GM18907 (cell line): ENCODE measurements at regions not wholly inside any gene's neighbourhood (a gene's known extent, or its start where the extent isn't known, plus 50 kb on each side); places are given as distances from the start of the nearest gene placed in this dataset.
"Not testable (repeated sequence)": the region's sequence is repeated elsewhere in the genome, so short reads cannot be mapped to it uniquely, and the experiment has no call there.

Experiments
- ATAC-seq: cut with Tn5 transposase; IDR thresholded peaks from one replicate; pipeline ENCODE4 v1.9.1; 2021; ENCODE audit warnings: mild to moderate bottlenecking, moderate library complexity; ENCODE audit not compliant: unreplicated experiment

DNA sequence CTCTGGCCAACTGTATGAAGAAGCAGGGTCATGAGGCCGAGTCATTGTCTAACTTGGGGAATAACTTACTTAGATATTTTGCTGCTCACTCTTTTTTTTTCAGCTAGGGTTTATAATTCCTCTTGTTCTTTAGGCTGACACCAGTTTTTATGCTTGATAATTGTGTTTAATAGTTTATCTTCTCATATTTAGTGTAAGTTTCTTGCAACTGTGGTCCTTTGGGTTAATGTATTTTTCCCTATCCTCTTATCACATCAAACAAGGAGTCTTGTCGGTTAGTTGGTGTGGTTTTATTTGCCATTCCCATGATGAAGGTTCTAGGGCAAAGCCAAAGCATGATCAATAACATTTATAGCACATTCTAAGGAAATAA lies 204.6 kb downstream of the NUFIP1 start:
- no peak for ATAC-seq

DNA sequence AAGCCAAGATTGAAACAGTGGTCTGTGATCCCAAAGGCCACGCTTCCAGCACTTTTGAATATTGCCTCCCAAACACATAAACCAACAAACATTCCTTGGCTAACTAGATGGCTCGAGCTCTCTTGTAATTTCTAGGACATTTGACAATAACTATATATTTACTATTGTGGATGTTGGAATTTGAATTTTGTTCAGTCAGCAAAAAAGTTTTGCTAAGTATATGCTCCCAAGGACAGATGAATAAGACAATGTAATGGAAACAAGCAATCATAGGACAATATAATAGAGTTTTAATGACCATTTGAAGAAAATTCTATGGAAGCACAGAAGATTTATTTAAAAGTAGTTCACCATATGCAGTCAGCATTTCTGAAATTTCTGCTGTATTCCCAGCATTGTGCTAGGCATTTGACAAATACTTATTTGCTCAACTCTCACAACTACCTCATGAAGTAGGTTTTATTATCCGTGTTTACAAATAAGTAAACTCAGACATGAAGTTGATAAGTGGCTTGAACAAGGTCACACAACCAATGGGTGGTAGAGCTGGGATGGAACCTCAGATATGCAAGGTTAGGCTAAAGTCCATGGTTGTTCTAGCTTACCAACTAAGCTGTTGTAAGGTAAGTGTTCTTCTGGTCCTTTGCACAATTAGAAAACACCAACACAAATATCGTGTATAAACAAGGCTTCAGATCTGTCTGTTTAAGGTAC lies 205.1 kb downstream of the NUFIP1 start:
- ATAC-seq = no peak

DNA sequence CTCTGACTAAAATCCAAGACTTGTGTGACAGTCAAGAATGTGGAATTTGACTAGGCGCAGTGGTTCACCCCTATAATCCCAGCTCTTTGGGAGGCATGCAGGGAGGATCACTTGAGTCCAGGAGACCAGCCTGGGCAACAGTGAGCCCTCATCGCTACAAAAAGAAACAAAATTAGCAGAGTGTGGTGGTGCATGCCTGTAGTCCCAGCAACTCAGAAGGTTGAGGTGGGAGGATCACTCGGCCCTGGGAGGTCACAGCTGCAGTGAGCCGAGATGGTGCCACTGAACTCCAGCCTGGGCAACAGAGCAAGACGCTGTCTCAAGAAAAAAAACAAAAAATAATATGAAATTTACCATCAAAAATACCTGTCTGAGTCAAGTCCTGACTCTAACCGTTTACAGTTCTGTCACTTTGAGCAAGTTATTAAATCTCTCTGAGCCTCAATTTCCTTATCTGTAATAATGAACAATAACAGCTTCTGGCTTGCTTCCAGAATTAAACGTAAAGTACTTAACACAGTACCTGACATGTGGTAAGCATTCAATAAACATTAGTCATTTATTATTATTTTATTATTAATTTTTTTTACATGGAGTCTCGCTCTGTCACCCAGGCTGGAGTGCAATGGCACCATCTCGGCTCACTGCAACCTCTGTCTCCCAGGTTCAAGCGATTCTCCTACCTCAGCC lies 204.6 kb upstream of the TSC22D1 start:
- ATAC-seq = no peak

DNA sequence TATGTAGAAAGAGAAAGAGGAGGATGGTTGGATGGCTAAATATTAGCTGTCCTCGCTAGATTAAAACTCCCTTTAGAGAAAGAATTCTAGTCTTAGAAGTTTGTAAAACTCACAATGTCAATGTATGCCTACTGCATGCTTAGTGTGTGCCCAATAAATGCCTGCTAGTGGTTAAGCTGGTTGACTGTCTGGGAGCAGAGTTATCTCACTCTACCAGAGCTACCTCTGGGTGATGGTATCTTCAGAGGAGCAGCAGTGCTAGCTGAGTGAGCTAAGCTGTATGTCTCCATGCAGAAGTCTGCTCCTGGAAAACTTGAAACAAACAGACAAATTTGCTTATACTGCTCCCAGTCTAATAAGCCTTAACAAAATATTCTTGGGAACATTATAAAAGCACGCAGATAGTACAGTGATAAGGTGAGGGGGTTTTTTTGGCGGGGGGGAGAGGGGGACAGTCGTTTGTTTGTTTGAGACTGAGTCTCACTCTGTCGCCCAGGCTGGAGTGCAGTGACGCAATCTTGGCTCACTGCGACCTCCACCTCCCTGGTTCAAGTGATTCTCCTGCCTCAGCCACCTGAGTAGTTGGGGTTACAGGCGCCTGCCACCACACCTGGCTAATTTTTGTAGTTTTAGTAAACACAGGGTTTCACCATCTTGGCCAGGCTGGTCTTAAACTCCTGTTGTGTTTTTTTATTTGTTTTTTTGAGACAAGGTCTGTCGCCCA lies 202.8 kb upstream of the TSC22D1 start:
- ATAC-seq = no peak

DNA sequence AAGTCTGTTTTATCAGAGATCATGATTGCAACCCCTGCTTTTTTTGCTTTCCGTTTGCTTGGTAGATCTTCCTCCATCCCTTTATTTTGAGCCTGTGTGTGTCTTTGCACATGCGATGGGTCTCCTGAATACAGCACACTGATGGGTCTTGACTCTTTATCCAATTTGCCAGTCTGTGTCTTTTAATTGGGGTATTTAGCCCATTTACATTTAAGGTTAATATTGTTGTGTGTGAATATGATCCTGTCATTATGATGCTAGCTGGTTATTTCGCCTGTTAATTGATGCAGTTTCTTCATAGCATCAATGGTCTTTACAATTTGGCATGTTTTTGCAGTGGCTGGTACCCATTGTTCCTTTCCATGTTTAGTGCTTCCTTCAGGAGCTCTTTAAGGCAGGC lies 199.2 kb upstream of the TSC22D1 start:
- not testable (repeated sequence) for ATAC-seq

DNA sequence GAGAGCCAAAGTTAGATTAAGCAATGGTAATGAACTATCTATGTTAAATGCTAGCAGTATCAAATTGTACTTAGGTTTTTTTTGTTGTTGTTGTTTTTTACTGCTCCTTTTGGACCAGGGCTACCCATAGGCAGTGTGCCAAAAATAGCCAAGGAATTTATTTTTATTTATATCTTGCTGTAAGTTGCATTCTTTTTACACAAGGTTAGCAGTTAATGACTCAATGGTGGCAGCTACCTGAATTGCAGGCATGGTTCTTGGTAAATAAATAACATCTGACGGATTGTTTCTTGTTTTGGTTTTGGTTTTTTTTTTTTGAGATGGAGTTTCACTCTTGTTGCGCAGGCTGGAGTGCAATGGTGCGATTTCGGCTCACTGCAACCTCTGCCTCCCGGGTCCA lies 194.8 kb upstream of the TSC22D1 start:
- no peak for ATAC-seq

DNA sequence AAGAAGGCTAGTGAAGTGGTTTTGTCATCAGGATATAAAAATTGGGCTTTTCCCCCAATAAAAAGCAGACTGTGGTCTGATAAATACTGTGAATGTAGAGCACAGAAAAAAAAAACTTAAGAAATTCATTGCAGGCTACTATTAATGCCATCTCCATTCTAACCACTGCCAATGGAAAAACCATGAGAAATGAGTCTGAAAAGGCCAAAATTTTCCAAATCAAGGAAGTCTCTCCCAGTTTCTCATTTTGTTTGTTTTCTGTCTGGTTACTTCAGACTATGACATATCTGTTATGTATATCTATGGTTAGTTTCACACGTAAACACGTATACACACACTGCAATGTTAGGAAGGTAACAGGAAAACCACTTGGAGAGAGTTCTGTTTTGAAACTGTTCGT lies 193.6 kb upstream of the TSC22D1 start:
- ATAC-seq = no peak

DNA sequence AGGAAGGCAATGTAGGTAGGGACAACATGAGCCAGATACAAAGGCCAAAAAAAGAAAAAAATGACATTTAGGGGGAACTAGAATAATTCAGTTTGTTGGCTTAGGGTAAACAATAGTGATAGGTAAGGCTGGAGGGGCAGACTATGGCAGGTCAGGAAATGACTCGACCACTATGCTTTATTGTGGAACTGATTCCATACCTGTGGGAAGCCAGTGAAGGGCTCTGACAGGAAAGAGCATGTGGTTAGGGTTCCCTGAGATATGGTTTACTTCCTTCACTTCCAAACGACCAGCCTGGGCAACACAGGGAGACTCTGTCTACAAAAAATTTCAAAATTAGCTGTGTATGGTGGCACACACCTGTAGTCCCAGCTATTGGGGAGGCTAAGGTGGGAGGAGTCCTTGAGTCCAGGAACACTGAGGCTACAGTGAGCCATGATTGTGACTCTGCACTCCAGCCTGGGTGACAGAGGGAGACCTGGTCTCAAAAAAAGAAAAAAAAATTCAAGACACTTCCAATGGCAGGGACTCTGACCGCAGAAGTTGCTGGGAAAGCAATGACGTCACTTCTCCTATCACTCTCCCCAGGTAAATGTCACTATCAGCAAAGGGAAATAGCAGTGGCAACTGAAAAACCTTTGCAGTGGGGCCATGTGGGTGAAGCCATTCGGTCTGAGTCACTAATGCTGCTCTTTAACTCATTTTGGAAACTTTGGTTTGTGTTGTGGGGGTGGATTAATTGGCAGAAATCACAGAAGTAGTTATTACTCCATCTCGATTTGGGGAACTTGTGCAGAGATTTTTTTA lies 192.8 kb upstream of the TSC22D1 start:
- ATAC-seq = no peak

DNA sequence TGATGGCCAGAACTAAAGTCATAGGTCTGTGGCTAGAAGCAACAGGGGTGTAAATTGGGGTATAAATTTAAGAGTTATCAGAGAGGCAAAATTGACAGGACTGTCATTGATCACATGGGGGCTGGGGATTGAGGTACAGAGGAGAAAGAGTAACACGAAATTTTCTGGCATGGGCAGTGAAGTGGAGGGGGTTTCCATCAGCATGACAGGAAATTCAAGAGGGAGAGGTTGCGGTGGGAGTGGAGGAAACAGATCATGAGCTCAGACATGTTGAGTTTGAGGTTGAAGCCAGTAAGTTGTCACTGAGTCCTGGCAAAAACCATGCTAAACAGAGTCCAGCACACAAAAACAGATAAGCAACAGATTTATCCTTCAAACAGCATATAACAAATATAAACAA lies 192.1 kb upstream of the TSC22D1 start:
- peak; percentile 60 for ATAC-seq

DNA sequence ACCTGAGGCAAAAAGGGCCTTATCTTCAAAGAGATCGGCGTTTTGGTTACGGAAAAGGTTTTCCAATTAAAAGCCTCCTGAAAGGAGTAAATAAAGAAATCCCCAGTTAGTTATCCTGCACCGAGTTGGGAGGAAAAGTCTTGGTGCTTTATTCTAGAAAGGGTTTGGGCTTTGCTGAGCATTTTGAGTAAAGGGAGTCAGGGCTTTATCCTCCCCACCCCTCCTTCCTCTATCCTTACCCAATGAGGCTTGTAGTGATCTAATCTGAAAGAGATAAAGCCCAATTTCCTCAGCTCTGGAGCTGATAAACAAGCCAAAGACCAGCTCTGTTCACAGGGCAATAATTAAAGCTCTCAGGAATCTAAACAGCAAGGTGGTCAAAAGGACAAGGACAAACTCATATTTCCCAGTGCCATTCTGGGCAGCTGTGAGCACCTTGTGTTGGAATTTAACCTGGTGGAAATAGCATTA lies 188.9 kb upstream of the TSC22D1 start:
- ATAC-seq = no peak

DNA sequence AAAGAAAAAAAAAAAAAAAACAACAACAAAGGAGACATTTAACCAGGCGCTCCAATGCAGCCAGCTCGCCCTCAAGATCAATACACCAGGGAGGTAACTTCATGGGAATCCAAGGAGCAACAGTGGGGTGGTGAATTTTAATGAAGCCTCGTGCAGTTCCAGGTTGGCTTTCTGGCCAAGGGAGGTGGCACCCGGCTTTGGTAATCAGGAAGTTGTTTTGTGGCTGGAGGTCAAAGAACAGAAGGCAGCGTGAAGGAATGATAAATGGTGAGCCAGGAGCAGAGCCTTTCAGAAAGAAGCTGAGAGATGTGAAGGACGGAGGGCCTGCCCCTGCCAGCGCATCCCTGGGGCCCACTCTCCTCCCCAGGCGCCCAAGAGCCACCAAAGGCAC lies 188.2 kb upstream of the TSC22D1 start:
- ATAC-seq = no peak

DNA sequence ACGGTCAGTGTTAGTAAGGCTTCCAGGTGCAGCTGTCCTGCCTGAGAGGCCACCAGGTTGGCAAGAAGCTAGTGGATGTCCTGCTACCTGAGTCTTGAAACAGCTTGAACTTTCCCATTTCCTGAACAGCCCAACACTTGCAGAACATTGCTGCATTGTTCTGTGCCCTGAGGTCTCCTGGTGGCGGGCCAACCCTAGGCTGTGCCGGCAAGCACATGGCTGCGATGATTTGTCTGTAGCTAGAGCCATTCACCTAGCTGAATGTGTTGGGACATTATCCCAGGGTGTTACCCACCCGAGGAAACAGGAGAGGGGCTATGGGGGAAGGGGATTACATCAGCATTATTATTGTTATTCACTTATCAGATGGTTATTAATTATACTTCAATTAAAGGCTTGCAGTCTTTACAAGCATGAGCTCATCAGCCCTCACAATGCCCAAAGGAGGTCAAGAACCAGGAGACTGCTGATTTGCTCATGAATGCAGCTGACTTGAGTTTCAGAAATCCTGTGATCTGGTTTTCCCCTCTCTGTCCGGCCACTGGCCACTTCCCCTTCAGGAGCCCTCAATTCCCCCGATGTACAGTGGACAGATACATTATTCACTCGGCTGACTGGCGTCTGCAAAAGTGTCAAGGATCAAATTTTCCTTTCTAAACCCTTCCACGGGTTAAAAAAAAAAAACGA lies 187.6 kb upstream of the TSC22D1 start:
- ATAC-seq = no peak

DNA sequence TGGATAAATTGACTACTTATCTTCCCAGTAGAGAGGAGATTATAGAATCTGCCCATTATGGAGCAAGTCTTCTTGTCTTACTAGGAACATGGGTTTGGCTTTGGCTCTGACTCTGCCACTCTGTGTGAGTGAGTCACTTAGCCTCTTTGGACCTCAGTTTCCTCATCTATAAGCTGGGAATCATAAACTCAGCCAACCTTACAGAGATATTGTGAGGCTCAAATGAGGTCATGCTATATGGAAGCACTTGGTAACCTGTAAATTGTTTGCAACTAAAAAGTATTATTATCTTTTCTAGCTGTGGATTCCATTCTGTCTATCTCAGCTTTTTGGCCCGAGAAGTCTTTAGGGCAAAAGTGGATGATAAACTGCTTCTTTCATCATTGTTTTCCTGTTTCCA lies 186.8 kb upstream of the TSC22D1 start:
- no peak for ATAC-seq

DNA sequence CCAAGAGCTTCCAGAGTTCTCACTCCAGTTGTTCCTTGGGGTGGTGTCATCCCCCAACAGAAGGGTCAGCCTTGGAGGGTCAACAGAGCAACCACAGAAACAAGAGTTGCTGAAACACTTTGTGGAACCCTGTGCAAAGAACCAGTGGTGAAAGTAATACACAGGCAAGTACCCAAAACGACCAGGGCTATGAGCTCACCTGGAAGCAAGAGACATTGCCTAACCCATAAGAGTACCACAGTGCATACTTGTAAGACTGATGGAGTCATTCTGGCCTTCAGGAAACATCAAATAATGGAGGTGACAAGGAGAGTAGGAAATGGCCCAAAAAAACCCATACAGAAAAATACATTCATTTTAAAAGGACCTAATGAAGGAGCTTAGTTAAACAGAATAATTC lies 184.3 kb upstream of the TSC22D1 start:
- ATAC-seq = no peak

DNA sequence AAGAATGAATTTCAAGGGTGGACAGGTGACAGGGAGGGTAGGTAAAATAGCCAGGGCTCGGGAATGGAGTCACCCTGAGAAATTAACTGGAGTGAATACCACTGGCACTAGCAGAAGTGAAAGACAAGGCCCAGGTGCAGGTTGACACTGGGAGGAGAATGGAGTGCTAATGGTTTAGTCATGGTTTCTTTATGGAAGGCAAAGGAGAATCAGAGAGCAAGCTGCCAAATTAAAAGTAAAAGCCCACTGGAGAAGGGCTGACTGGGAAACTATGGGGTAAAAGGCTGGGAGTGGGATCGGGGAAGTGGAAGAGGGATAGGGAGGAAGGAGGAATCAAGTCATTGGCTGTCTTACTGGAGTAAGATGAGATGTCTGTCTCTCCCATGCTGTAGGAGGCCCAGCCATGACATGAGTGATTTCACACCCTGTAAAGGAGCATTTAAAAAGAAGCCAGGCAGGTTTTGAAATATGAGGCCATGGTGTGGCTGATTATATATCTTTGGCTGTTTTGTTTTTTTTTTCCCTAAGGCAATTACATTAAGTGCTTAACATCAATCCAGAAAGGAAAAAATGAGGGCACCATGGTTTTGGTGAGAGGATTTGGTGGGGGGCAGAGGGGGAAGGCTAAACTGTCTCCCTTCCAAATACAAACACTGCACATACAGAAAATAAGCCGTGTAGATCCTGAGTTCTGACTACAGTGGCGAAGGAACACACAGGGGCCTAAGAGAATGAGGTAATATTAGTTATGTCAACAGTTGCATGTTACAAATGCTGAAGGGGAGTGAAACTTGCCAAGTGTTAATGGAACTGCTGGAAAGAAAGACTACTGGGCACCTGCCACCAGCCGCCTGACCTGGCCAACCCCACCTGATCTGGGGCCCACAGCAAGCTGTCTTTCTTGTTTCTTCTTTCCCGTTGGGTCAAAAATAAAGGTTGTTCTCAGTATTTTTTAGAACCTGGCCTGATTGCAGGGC lies 183.5 kb upstream of the TSC22D1 start:
- no peak for ATAC-seq

DNA sequence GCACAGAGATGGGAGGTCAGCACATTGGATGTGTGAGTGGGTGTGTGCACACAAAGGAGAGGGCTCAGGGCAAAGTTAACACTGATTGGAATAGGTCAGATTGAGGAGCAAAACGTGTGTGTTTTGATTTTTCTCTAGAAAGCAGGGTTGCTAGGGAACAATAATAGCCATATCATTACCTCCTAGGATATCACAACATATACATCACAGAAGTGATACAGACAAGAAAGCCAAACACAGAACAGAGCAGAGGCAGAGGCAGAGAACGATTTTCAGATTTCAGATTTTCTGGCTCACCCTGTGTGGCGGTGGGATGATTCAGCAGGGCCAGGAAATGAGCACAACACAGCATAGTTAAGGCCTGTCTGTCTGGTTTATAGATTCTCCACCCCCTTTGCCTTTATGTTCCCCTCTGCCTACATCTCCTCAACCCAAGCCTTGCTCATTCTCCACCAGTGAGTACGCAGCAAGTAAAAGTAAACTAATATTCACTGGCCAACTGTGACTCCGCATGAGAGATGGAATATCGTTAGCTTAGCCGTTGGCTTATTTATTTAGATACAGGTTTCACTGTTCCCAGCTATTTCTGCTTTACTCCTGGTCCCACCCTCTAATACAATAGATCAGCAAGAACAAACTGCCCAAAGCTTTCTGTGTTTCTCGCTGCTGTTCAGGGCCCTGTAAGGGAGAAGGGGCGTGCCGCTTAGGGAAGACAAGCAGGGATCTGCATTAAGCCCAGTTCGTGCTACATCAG lies 182.7 kb upstream of the TSC22D1 start:
- no peak for ATAC-seq

DNA sequence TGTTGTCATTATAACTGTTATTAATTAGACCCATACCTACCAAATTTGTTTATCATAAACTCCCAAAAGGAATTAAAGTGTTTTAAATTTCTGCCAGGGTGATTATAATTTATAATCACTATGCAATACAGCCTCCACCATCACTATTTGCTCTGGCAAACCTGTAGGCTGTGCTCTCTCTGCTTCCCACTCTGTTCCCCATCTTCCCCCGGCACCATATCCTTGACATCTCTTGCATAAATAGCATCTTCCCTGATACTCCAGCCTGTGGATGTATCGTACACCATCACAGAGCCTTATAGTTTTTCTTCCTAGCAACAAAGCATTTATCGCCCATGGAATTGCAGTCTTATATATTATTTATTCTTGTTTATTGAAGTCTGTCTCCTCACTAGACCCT lies 181.5 kb upstream of the TSC22D1 start:
- no peak for ATAC-seq

DNA sequence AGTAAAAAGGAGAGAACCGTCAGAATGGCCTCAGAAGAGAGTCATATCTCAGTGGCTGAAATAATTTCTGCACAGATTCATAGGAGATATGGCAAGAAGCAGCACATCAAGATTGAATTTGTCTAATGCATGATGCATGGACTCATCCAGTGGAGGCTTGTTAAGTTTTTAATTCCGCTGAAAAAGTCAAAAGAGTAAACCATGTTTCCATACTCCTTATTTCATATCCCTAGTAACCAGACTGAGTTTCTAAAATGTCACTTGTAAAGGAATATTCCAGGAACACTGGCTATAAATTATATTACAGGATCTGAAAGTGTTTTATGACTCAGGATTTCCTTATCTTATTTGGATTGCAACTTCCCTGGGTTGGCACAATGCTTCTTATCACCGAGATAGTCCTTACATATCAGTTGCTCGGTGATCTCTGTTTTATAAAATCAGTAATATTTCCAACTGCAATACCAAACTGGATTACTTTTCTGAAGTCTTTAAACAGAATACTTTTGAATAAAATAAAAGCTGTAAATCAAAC lies 180.2 kb upstream of the TSC22D1 start:
- ATAC-seq = no peak

DNA sequence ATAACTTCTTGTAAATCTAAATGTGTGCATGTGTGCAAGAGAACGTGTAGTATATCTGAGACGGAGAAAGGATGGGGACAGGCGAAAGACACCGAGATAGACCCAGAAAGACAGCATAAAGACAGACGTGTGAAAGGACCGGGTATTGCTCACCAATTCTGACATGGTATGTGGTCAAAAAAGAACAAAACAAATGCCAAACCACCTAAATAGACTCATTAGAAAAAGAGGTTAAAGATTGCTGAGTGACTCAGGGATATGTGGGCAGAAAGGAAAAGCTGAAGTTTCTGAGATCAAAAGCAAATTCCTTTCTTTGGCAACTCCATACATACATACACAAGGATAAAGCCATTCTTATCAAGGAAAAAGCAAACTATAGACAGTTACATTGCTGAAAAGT lies 179.7 kb upstream of the TSC22D1 start:
- no peak for ATAC-seq
